ENCODE measurements at regions not wholly inside any gene's neighbourhood (a gene's known extent, or its start where the extent isn't known, plus 50 kb on each side); places are given as distances from the start of the nearest gene placed in this dataset.

DNA sequence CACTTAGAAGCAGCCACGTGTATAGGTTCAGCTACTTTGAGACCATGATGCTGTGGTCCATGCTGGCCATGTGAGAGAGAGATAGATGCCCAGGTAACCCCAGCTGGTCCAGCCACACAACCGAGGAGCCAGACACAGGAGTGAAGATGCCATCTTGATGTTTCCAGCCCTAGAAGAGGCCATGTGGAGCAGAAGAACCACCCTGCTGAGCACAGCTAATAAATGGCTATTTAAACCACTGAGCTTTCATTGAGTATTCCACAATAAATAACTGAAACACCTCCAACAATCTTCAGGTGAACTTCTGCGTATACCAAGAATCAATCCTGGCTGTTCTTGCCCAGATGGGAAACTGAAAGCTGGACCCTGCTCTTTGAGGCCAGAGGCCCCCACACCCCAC is 84.0 kb upstream of the GSC start:
- no peak for FAIRE-seq
- Histone ChIP-seq H3K4me3 (no peak overlapping the region), H3K27ac (no peak overlapping the region), H3K4me1 (no peaks in the 10 kb centered on the region), H3K9me3 (no peaks in the 10 kb centered on the region), H3K27me3 (no peaks in the 10 kb centered on the region), H3K36me3 (no peaks in the 10 kb centered on the region)
- intact Hi-C loops (cut with DNase I) = no loop called here
- TF ChIP-seq, protein P1, sequence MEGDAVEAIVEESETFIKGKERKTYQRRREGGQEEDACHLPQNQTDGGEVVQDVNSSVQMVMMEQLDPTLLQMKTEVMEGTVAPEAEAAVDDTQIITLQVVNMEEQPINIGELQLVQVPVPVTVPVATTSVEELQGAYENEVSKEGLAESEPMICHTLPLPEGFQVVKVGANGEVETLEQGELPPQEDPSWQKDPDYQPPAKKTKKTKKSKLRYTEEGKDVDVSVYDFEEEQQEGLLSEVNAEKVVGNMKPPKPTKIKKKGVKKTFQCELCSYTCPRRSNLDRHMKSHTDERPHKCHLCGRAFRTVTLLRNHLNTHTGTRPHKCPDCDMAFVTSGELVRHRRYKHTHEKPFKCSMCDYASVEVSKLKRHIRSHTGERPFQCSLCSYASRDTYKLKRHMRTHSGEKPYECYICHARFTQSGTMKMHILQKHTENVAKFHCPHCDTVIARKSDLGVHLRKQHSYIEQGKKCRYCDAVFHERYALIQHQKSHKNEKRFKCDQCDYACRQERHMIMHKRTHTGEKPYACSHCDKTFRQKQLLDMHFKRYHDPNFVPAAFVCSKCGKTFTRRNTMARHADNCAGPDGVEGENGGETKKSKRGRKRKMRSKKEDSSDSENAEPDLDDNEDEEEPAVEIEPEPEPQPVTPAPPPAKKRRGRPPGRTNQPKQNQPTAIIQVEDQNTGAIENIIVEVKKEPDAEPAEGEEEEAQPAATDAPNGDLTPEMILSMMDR (IDR thresholded peaks at IDR 0.05) = no peak
- no peak for ATAC-seq
- WGBS, 2 donors = 81 to 88% methylated on average over 3 of the region's 3 CpGs
- no peak for DNase-seq

DNA sequence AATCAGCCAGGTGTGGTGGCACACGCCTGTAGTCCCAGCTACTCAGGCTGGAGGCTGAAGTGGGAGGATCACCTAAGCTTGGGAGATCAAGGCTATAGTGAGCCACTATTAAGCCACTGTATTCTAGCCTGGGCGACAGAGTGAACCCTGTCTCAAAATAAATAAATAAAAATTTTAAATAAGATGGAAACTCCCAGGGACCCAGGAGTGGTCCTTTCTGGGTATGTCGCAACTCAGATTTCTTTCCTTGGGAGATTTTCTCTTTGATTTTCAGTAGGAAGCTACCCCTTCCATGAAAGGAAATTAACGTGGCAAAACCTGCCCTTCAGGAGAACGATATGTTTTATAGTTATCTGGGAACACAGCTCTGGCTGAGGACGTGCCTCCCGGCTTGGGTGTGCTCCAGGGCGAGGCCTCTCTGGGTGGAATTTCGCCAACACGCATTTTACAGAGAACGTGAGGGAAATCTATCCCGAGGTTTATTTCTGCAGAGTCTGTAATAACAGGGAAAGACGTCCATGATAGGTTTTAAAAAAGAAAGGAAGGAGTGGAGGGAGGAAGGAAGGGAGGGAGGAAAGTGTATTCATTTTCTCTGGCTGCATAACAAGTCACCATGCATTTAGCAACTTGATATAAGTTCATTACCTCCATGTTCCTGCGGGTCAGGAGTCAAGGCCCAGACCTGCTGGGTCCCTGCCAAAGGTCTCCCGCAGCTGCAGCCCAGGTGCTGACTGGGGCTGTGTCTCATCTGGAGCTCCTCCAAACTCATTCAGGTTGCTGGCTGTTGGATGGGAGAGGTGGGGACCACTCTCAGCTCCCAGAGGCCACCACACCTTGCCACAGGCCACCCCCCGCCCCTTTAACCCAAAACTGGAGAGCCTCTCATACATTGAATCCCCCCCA is 80.6 kb upstream of the GSC start:
- H3K27me3 ChIP-seq = no peaks in the 10 kb centered on the region
- H3K9me3 ChIP-seq = no peaks in the 10 kb centered on the region
- DNase-seq (peak in 1 of 6 donors; percentile 28), FAIRE-seq (no peak), ATAC-seq (peak in 1 of 4 donors; percentile 66)
- H3K4me3 ChIP-seq = no peak overlapping the region
- no peaks in the 10 kb centered on the region for H3K36me3 ChIP-seq
- no peak overlapping the region for H3K27ac ChIP-seq
- TF ChIP-seq, protein P1 (IDR thresholded peaks at IDR 0.05) = no peak
- intact Hi-C loops (cut with DNase I) = no loop called here
- no peaks in the 10 kb centered on the region for H3K4me1 ChIP-seq
- WGBS, 2 donors = 41 to 62% methylated on average over 16 of the region's 16 CpGs

DNA sequence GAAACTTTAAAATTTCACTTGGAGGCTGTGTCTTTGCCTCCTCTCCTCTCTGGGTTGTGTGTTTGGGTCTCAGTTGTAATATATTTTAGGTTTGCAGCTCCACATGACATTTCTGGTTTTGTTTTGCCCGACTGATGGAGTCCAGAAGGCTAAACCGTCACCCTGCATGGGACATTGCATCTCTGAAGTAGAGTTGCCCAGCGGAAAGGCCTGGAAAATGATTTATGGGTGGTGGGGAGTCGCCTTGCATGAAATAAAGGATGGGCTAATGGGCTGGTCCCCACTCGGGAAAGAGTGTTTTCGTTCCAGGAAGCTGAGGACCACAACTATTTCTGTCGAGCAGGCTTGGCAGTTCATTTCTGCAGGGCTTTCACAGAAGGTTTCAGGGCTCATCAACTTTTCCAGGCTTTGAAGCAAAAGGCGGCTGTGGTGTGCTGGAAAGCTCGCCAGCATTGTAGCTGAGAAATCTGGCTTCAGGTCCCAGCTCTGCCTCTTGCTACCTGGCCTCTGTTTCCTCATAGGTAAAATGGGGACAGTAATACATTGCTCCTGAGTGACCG is 74.8 kb upstream of the GSC start:
- Histone ChIP-seq H3K4me3 (no peak overlapping the region), H3K36me3 (no peaks in the 10 kb centered on the region), H3K4me1 (no peaks in the 10 kb centered on the region), H3K9me3 (no peaks in the 10 kb centered on the region), H3K27me3 (no peaks in the 10 kb centered on the region), H3K27ac (no peak overlapping the region)
- no peak for DNase-seq
- no peak for FAIRE-seq
- ATAC-seq = no peak
- intact Hi-C loops (cut with DNase I) = no loop called here
- 74 to 80% methylated on average over 10 of the region's 10 CpGs for WGBS, 2 donors
- TF ChIP-seq, protein P1 (IDR thresholded peaks at IDR 0.05) = no peak

DNA sequence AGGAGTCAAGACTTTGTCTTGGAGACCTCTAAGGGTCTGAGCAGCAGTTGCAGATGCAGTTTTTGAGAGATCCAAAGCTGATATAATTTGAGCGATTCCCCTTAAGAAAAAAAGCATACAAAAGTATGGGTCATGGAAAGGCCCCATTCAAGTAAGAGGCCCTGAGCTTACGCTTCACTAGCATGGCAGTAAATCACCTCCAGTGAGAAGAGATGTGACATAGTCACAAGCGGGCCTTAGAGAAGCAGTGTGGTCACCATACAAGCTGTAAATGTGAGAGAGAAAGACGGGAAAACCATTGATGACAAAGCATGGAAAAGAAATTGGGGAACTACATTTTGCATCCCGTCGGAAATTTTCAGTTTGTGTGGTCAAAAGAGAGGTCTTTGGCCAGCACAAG is 70.6 kb upstream of the GSC start:
- TF ChIP-seq, protein P1 (IDR thresholded peaks at IDR 0.05) = no peak
- no peak overlapping the region for H3K4me3 ChIP-seq
- intact Hi-C loops (cut with DNase I) = no loop called here
- DNase-seq = no peak
- no peaks in the 10 kb centered on the region for H3K27me3 ChIP-seq
- FAIRE-seq = no peak
- 91 to 94% methylated on average over 6 of the region's 6 CpGs for WGBS, 2 donors
- H3K9me3 ChIP-seq = no peaks in the 10 kb centered on the region
- H3K4me1 ChIP-seq = no peaks in the 10 kb centered on the region
- H3K27ac ChIP-seq = no peak overlapping the region
- ATAC-seq = no peak
- no peaks in the 10 kb centered on the region for H3K36me3 ChIP-seq

DNA sequence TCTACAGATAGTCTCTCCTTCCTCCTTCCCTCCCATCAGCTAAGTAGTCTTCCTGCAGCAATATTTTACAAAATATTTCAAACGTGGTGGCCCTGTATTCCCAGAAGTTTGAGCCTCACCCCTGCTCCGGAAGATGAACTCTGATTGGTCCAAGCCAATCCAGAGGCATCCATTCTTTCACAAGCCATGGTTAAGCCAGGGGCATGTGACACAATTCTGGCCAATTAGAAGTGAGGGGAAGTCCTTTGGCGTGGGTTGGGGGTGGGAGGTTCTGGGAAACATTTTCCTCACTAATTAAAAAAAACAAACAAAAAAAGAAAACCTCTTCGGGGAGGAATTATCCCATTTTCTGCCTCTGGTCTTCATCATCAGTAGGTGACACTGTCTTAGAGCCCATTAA is 69.4 kb upstream of the GSC start:
- Histone ChIP-seq H3K36me3 (no peaks in the 10 kb centered on the region), H3K27ac (no peak overlapping the region)

More for the DNA sequence above, 69.4 kb upstream of the GSC start:
- no peak for ATAC-seq
- DNase-seq = no peak
- Histone ChIP-seq H3K4me1 (no peaks in the 10 kb centered on the region), H3K4me3 (no peak overlapping the region), H3K27me3 (no peaks in the 10 kb centered on the region), H3K9me3 (no peaks in the 10 kb centered on the region)
- TF ChIP-seq, protein P1 (IDR thresholded peaks at IDR 0.05) = no peak
- WGBS, 2 donors = 51 to 53% methylated on average over 4 of the region's 4 CpGs
- no peak for FAIRE-seq
- intact Hi-C loops (cut with DNase I) = no loop called here
